GM18909 (cell line): ENCODE measurements at regions not wholly inside any gene's neighbourhood (a gene's known extent, or its start where the extent isn't known, plus 50 kb on each side); places are given as distances from the start of the nearest gene placed in this dataset.

Experiments used
- ATAC-seq: cut with Tn5 transposase; IDR thresholded peaks from one replicate; pipeline ENCODE4 v1.9.1; 2021; ENCODE audit warnings: mild to moderate bottlenecking; ENCODE audit not compliant: unreplicated experiment, poor library complexity

DNA sequence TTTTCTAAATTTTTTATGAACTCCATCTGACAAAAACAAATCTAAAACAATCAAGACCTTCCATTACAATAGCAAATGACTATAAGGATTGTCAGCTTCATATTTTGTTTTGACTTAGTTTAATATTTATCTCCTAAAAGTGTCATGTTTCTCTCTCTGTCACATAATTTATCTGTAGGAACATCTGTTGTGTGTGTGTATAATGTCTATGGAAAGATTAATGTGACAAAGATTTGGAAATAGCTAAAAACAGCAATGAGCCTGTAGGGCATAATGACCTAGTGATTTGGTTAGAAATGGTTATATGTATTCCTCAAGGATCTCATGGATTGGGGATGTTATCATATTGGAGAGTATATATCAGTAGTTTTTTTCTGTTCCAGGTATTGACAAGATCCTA lies 69.6 kb upstream of the MDFIC start:
- ATAC-seq: no peak

DNA sequence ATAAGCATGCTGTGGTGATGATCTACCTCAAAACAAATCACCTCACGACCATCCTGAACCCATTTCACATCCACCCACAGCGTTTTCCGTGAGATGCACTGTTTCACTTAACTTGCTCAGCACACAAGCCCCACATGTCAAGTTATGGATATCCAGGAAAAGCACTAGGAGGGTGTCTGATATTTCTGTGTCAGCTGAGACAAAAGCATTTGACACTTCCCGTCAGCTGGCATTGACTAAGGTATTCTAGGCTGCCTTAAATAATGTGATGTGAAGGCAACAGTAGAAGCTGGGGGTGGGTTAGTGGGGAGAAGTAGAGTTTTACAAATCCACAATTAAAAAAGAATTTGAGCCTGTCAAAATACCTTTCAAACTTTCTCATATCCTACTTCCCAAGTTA lies 68.7 kb upstream of the MDFIC start:
- no peak for ATAC-seq

DNA sequence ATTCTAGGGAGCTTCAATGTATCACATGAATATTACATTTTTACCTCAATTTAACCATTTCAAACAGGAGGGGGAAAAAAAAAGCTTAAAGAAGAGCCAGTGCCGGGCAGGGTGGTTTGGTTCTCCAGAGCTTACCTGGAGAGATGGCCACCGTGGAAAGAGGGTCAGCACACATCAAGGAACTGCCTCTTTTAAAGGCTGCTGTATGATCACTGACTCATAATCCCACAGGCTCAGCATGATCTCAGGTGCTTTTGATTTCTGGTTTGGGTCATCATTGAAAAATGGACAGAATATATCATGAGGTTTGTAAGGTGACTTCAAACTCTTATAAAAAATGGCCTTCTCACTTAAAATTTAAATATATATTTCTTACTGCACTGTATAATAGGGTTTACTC lies 67.5 kb upstream of the MDFIC start:
- ATAC-seq: no peak

DNA sequence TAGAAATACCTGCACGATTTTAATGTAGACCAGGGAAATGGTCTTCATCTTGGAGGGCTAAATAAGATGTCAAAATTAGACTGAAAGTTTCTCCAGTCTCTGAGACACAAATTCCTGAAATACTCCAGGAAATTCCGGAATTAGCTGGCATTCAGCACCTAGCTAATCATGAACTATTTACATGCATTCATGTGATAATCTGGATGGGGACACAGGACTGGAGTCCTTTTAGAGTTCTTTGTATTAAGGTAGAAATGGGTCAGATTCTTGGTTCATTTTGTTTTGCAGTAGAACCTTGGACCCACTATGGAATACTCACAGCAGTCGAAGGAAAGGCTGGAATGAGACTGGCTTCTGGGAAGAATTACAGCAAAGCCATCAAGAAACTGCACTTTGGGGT lies 65.3 kb upstream of the MDFIC start:
- no peak for ATAC-seq

DNA sequence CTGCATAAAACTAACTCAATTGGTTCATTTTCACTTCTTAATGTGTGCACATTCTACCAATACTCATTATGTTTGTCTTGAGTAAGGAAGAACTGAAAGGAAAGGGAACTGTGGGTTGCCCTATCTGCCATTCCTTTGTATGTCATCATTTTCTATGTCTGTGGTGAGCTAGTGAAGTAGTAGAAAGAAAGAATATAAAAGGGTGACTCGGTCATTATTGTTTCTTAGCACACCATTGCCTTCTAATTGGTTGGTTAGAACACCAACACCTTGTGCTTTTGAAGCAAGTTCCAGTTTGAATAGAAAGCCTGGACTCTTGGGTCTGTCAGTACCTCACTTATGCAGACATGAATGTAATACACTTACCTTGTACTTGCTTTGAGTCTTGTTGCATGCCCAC lies 64.3 kb upstream of the MDFIC start:
- no peak for ATAC-seq

DNA sequence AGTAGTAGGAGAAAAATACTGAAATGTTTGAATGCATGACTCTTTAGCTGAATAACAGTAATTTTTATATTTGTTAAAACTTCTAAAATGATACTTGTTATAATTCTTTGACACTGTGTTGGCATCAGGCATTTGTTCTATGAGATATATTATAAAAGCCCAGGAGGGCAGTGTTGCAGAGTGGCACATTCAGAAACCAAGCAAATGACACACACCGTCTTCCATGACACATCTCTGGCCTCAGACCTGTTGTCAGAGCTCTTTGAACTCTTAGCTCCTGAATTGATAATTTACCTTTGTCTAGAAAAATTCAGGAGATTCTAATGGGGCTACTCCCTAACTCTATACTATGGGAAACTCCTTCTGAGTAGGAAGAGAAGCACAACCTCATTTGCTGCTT lies 62.4 kb upstream of the MDFIC start:
- ATAC-seq: no peak

DNA sequence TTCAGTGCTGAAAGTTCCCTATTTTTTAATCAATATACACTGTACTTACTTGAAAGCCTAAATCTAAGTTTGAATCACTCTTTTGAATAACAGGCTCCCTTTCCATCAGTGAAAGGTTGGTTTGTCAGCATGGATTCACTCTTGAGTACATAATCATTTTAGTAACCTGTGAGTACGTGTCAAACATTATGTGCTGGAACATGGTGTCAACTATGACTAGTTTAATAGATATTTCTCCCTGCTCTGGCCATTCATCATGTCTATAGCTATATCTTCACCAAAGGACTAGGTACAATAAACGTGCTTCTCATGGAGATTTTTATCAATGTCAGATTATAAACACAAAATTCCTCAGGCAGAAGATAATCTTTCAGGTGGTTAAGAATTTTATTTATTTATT lies 61.7 kb upstream of the MDFIC start:
- no peak for ATAC-seq

DNA sequence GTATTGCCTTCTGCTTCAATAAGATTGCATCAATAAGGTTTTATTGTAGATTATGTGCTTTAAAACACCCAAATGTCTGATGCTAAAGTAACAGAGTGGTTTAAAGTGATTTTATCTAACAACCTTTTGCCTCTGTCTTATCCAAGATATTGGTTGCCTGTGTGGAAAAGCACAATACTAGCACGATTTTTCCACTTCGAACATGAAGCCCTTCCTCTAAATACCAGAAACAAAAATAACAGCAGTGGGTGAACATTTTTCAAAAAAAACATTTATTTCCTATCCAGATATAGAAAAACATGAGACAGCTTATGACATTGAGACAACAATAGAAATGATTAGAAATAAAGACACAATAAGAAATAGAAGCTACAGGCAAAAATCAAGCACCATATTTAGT lies 59.5 kb upstream of the MDFIC start:
- no peak for ATAC-seq

DNA sequence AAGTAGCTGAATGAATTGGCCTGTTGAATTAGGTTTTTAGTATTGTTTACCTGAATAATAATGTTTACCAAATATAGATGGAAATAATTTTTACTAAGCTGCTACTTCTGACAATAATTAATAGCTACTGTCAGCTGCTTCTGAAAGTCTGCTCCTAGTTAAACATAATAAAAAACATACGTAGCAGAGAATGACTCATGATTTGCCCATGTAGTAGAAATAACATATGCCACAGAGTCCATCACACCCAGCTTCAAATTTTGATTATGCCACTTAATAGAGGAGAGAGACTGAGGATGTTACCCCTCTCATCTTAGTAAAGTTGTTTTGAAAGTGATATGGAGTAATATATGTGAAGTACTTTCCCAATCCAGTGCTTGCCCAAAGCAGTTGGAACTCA lies 57.6 kb upstream of the MDFIC start:
- no peak for ATAC-seq

DNA sequence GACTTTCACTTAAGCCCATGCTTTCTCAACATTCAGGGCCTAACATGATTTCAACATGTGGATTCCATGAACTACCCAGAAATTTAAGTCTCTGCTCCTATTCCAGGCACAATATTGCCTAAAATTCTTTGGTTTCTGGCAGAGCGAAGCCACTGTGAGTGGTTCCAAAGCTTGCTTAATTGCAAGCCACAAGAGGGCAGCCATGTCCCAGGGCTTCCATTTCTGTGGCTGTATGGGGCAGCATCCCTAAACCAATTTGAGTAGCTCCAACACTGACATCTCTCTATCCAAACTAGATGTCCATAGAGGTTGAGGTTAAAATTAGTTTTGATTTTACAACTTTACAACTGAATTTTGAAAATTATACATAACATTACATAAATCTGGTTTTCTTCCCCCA lies 56.3 kb upstream of the MDFIC start:
- ATAC-seq: peak; percentile 92
